ENCODE measurements at regions not wholly inside any gene's neighbourhood (a gene's known extent, or its start where the extent isn't known, plus 50 kb on each side); places are given as distances from the start of the nearest gene placed in this dataset.

DNA sequence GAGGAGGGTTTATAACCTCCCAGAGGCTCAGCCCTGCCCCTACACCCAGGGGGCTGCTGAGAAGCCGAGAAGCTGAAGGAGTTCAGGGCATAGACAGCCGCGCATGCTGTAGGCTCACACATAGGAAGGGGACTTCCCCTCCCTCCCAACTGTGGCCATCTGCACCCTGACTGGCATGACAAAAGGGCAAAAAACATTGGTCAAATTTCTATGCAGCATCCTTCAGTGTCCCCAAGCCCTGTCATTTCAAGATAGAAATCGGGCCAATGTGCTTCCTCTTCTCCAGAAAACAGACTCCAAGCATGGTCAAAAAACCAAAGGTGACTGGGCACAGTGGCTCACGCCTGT, 55.9 kb upstream of the MYL10 start:
- no peak for DNase-seq (ENCODE audit: low read depth in 2 of 2)
- Histone ChIP-seq H3K4me3 (replicated peaks in 1 of 4; ENCODE audit: control extremely low read depth in 1 of 4, insufficient read depth in 1 of 4, low read depth in 3 of 4, low read length in 4 of 4) (no peak overlapping the region), H3K79me2 (ENCODE audit: control insufficient read depth, insufficient read depth, low read length) (no peaks in the 10 kb centered on the region), H3K36me3 (ENCODE audit: control insufficient read depth, insufficient read depth, low read length) (no peaks in the 10 kb centered on the region), H3K27ac (ENCODE audit: insufficient read depth, low read length) (no peak overlapping the region), H3K4me1 (ENCODE audit: control insufficient read depth, extremely low read depth, insufficient read depth, low read length) (peaks cover 19% of the 10 kb centered on the region), H3K27me3 (ENCODE audit: control insufficient read depth, insufficient read depth, low read length) (no peaks in the 10 kb centered on the region), H2AFZ (ENCODE audit: low read length) (no peak overlapping the region), H3K4me2 (ENCODE audit: extremely low read depth, insufficient read depth, low read length) (no peak overlapping the region), H4K20me1 (ENCODE audit: control insufficient read depth, extremely low read depth, insufficient read depth, low read length) (no peaks in the 10 kb centered on the region), H3K9ac (ENCODE audit: insufficient read depth, low read length) (no peak overlapping the region), H3K9me3 (ENCODE audit: control insufficient read depth, insufficient read depth, low read depth, low read length) (no peaks in the 10 kb centered on the region)
- TF ChIP-seq EZH2 (IDR thresholded peaks at IDR 0.05; ENCODE audit: low read length, missing control alignments): no peak
- TF ChIP-seq, protein P1, sequence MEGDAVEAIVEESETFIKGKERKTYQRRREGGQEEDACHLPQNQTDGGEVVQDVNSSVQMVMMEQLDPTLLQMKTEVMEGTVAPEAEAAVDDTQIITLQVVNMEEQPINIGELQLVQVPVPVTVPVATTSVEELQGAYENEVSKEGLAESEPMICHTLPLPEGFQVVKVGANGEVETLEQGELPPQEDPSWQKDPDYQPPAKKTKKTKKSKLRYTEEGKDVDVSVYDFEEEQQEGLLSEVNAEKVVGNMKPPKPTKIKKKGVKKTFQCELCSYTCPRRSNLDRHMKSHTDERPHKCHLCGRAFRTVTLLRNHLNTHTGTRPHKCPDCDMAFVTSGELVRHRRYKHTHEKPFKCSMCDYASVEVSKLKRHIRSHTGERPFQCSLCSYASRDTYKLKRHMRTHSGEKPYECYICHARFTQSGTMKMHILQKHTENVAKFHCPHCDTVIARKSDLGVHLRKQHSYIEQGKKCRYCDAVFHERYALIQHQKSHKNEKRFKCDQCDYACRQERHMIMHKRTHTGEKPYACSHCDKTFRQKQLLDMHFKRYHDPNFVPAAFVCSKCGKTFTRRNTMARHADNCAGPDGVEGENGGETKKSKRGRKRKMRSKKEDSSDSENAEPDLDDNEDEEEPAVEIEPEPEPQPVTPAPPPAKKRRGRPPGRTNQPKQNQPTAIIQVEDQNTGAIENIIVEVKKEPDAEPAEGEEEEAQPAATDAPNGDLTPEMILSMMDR (conservative IDR thresholded peaks at IDR 0.05 in 1 of 2, IDR thresholded peaks at IDR 0.05 in 1 of 2; ENCODE audit: low read depth in 1 of 2, low read length in 2 of 2): no peak

DNA sequence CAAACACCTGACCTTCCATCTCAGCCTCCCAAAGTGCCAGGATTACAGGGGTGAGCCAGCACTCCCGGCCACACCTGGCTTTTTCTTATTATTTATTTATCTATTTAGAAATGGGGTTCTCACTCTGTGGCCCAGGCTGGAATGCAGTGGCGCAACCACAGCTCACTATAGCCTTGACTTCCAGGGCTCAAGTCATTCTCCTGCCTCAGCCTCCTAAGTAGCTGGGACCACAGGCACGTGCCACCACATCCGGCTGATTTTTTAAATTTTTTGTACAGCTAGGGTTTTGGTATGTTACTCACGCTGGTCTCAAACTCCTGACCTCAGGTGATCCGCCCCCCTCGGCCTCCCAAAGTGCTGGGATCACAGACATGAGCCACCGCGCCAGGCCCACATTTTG, 56.9 kb upstream of the MYL10 start:
- Histone ChIP-seq H3K4me2 (ENCODE audit: extremely low read depth, insufficient read depth, low read length) (no peak overlapping the region), H3K4me3 (replicated peaks in 1 of 4; ENCODE audit: control extremely low read depth in 1 of 4, insufficient read depth in 1 of 4, low read depth in 3 of 4, low read length in 4 of 4) (no peak overlapping the region), H3K79me2 (ENCODE audit: control insufficient read depth, insufficient read depth, low read length) (no peaks in the 10 kb centered on the region), H3K27ac (ENCODE audit: insufficient read depth, low read length) (no peak overlapping the region), H3K36me3 (ENCODE audit: control insufficient read depth, insufficient read depth, low read length) (no peaks in the 10 kb centered on the region), H3K4me1 (ENCODE audit: control insufficient read depth, extremely low read depth, insufficient read depth, low read length) (peaks cover 9% of the 10 kb centered on the region), H3K27me3 (ENCODE audit: control insufficient read depth, insufficient read depth, low read length) (no peaks in the 10 kb centered on the region), H3K9me3 (ENCODE audit: control insufficient read depth, insufficient read depth, low read depth, low read length) (no peaks in the 10 kb centered on the region), H3K9ac (ENCODE audit: insufficient read depth, low read length) (no peak overlapping the region), H4K20me1 (ENCODE audit: control insufficient read depth, extremely low read depth, insufficient read depth, low read length) (no peaks in the 10 kb centered on the region), H2AFZ (ENCODE audit: low read length) (no peak overlapping the region)
- no peak for DNase-seq (ENCODE audit: low read depth in 2 of 2)
- no peak for TF ChIP-seq EZH2 (IDR thresholded peaks at IDR 0.05; ENCODE audit: low read length, missing control alignments)
- TF ChIP-seq, protein P1 (conservative IDR thresholded peaks at IDR 0.05 in 1 of 2, IDR thresholded peaks at IDR 0.05 in 1 of 2; ENCODE audit: low read depth in 1 of 2, low read length in 2 of 2): no peak

DNA sequence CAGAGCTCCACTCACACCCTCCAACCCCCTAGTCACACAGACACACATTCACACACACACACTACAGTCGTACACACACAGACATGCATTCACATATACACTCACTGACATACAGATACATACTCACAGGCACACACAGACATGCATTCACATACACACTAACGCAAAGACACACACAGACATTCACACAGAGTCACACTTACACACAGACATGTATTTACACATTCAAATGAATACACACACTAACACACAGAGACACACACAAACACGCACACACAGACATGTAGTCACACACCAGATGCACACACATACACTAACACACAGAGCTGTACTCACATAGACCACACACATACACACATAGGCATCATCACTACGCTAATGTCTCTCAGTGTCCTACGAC, 58.0 kb upstream of the MYL10 start:
- H4K20me1 ChIP-seq (ENCODE audit: control insufficient read depth, extremely low read depth, insufficient read depth, low read length): no peaks in the 10 kb centered on the region
- H3K4me2 ChIP-seq (ENCODE audit: extremely low read depth, insufficient read depth, low read length): no peak overlapping the region
- no peaks in the 10 kb centered on the region for H3K79me2 ChIP-seq (ENCODE audit: control insufficient read depth, insufficient read depth, low read length)
- DNase-seq (ENCODE audit: low read depth in 2 of 2): no peak
- no peaks in the 10 kb centered on the region for H3K36me3 ChIP-seq (ENCODE audit: control insufficient read depth, insufficient read depth, low read length)
- no peak overlapping the region for H3K27ac ChIP-seq (ENCODE audit: insufficient read depth, low read length)
- peaks cover 5% of the 10 kb centered on the region for H3K4me1 ChIP-seq (ENCODE audit: control insufficient read depth, extremely low read depth, insufficient read depth, low read length)
- no peak overlapping the region for H3K9ac ChIP-seq (ENCODE audit: insufficient read depth, low read length)
- no peaks in the 10 kb centered on the region for H3K9me3 ChIP-seq (ENCODE audit: control insufficient read depth, insufficient read depth, low read depth, low read length)
- TF ChIP-seq, protein P1 (conservative IDR thresholded peaks at IDR 0.05 in 1 of 2, IDR thresholded peaks at IDR 0.05 in 1 of 2; ENCODE audit: low read depth in 1 of 2, low read length in 2 of 2): no peak
- TF ChIP-seq EZH2 (IDR thresholded peaks at IDR 0.05; ENCODE audit: low read length, missing control alignments): no peak
- H2AFZ ChIP-seq (ENCODE audit: low read length): no peak overlapping the region
- no peak overlapping the region for H3K4me3 ChIP-seq (replicated peaks in 1 of 4; ENCODE audit: control extremely low read depth in 1 of 4, insufficient read depth in 1 of 4, low read depth in 3 of 4, low read length in 4 of 4)
- no peaks in the 10 kb centered on the region for H3K27me3 ChIP-seq (ENCODE audit: control insufficient read depth, insufficient read depth, low read length)
